GM12891 (cell line): ENCODE measurements at regions not wholly inside any gene's neighbourhood (a gene's known extent, or its start where the extent isn't known, plus 50 kb on each side); places are given as distances from the start of the nearest gene placed in this dataset.

ENCODE experiments used
- DNase-seq: peaks from one replicate; pipeline ENCODE4 v3.0.0; 2011; ENCODE audit warnings: low spot score; ENCODE audit not compliant: insufficient read length
- FAIRE-seq: peaks from 2 replicates; lab custom pipeline; 2011; peaks lifted over from hg19 to GRCh38; lab: Jason Lieb, UNC
- PAX5 ChIP-seq: IDR thresholded peaks from 2 replicates; pipeline ENCODE4 v1.6.1; 2011; ENCODE audit warnings: low read length, moderate library complexity, mild to moderate bottlenecking; ENCODE audit not compliant: insufficient read depth, severe bottlenecking
- POLR2A ChIP-seq: IDR thresholded peaks from 2 replicates; pipeline ENCODE4 v1.6.1; 2011; ENCODE audit warnings: low read depth, low read length, control low read depth
- POLR2AphosphoS5 ChIP-seq: IDR thresholded peaks from 2 replicates; pipeline ENCODE4 v1.6.1; 2011; ENCODE audit warnings: low read depth, low read length, control low read depth
- POU2F2 ChIP-seq: IDR thresholded peaks from 2 replicates; pipeline ENCODE4 v1.6.1; 2011; ENCODE audit warnings: low read depth, mild to moderate bottlenecking, control low read depth, low read length, moderate library complexity
- SPI1 ChIP-seq: IDR thresholded peaks from 2 replicates; pipeline ENCODE4 v1.6.1; 2011; ENCODE audit warnings: low read depth, low read length, control low read depth
- TAF1 ChIP-seq: IDR thresholded peaks from 2 replicates; pipeline ENCODE4 v1.6.1; 2011; ENCODE audit warnings: low read depth, low read length, control low read depth

DNA sequence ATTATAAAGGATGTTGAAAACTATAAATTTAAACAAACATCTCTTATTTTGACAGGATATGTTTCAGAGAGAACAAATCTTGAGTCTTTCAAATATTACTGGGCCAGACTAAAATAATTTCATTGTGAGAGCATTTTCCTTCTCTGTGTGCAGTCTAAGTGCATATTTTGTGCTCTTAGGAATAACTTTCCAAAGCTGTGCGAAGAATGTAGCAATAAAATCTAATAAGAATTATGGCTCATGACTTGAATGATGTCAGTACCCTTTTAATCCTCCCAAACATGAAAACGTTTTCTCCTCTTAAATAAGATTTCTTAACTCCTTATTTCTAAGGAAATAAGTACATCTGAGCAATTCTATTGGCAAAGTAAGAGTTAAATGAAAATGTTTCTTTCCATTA, 76.2 kb upstream of the EFEMP1 start:
- DNase-seq (no peak), FAIRE-seq (no peak)
- TF ChIP-seq POU2F2 (no peak), POLR2AphosphoS5 (no peak), POLR2A (no peak), SPI1 (no peak), PAX5 (no peak), TAF1 (no peak)

DNA sequence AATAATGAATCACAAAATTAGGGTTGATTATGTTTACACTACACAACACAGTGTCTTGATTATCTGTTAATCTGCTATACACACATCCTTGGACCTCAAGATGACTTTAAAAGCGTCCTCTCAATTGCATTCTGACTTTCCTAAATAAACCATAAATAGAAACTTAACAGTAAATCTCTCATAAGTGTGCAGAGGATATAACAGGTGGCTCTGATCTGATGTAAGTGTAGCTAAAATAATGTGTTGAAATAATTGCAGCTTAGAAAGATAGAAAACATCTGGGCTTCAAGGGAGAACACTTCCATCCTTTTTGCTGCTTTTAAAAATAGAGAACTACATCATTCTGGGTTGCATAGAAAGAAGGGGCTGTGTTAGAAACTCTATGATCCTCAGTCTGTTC, 78.4 kb upstream of the EFEMP1 start:
- TF ChIP-seq PAX5 (no peak), SPI1 (no peak), POLR2A (no peak), TAF1 (no peak), POLR2AphosphoS5 (no peak), POU2F2 (no peak)
- no peak for FAIRE-seq

DNA sequence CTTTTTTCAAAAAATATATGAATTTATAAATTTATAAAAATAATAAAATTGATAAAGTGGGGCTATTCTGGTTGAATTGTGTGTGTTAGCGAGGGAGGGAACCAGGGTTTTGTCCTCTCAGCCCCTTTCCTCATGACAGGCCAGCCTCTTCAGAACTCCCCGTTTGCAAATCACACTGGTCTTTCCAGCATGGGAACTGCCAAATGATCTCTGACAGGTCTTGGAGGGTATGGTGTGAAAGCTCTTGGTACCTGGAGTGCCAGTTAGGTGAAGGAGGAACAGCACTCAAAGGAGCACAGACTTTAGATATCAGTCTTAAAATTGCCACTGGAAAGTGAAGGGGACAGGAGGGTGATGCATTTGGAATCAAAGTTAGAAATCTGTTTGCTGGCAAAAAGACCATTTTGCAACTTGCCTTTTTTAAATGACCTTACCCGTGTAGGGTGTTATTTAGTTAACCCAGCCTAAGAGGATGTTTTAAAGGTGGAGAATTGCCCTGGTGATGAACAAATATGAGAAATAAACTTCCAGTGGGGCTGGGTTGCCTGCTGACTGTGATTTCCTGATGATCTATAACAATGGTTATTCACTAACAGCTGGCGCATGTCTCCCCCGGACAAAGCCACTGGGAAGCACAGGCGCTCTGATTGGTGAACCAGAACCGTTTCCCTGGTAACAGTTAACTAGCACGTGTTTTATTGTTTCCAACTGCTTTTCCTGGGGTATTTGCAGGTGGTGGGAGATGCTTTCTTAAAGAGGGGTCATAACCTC, 85.3 kb upstream of the EFEMP1 start:
- FAIRE-seq: no peak
- no peak for TF ChIP-seq POLR2A
- no peak for TF ChIP-seq POLR2AphosphoS5
- TF ChIP-seq PAX5: no peak
- TF ChIP-seq SPI1: no peak
- no peak for TF ChIP-seq TAF1
- TF ChIP-seq POU2F2: no peak
- no peak for DNase-seq

More for the DNA sequence above, 78.4 kb upstream of the EFEMP1 start:
- DNase-seq: no peak

DNA sequence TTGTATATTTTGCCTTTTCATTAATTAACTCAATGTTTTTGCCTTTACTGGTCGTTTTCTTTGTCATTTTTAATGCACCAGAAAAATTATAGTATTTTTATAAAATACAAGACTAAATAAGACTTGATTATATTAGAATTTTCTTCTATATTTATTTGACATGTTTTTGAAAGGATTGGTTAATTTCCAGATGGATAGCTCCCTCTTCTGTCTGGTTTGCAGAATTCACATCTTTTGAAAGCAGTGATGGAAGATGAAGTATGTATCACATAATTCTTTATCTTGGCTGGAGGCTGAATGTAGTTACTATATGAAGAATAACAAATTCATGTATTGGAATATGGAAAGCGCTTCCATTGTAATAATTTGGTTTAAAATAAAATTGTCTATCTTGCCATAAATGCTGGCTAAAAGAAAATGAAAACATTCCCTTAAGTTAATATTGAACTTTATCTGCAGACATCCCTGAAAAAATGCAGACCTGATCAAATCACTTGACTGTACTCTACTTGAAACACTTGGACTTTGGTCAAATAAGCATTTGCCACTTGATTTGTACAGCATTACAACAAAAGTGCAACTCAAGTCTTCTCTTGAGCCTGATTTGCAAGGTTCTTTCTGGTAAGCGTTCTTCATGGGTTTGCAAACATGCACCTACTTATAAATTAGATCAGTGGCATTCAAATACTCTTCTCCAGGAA, 86.3 kb upstream of the EFEMP1 start:
- TF ChIP-seq POU2F2 (no peak), PAX5 (no peak), SPI1 (no peak), POLR2AphosphoS5 (no peak), POLR2A (no peak), TAF1 (no peak)
- DNase-seq: no peak
- no peak for FAIRE-seq

DNA sequence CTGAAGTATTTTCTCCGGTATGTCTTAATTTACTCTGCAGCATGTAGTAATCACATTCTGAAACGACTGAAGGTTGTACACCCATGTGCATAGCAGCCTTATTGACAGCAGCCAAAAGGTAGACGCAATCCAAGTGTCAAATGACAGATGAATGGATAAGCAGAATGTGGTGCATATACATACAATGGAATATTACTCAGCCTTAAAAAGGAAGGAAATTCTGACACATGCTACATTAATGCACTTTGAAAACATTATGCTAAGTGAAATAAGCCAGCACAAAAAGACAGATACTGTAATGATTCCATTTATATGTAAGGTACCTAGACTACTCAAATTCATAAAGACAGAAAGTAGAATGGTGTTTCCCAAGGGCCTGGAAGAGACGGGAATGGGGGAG, 88.0 kb upstream of the EFEMP1 start:
- FAIRE-seq (no peak), DNase-seq (no peak)
- TF ChIP-seq POLR2A: no peak
- no peak for TF ChIP-seq POLR2AphosphoS5
- TF ChIP-seq SPI1: no peak
- TF ChIP-seq TAF1: no peak
- TF ChIP-seq PAX5: no peak
- TF ChIP-seq POU2F2: no peak

DNA sequence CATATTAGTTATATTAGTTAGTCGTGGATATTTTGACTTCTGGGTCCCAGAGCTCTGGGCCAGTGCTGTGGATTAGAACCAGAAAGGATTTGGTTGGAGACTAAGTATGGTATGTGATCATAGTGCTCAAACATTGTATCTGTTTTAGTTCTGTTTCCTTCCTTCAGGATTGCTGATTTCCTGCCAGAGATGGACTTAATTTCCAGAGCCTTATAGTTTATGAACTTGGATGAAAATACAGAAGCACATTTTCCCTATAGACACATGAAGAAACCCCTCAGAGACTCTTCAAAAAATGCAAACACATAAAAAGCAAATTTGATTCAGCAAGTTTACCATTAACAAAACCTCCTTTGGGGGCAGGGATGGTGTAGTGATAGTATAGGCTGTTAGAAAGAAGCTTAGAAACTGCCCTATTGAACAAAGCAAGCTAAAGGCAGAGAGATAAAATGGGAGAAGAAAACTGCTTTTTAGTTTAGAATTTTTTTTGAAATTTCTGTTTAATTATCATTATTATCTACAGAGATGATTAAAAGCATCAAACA, 88.7 kb upstream of the EFEMP1 start:
- peak; percentile 41 for FAIRE-seq
- no peak for TF ChIP-seq POU2F2
- no peak for TF ChIP-seq PAX5
- no peak for TF ChIP-seq SPI1
- TF ChIP-seq POLR2AphosphoS5: no peak
- no peak for TF ChIP-seq TAF1
- TF ChIP-seq POLR2A: no peak
- no peak for DNase-seq

DNA sequence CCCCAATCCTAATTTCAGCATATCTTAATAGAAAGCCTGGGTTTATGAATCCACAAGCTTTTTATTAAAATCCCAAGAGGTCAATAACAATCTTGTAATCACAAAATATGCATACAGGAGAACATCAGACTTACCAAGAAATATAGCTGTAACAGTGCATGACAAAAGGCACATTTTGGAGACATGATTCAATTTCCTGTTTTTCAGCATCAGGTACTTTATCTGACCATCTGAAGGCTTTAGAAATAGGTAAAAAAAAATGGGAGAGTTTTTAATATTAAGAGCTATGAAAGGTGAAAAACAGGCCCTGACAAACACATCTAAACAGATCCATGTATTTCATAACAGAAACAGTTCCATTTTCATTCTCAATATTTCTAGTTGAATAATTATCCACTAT, 89.9 kb upstream of the EFEMP1 start:
- TF ChIP-seq POU2F2: no peak
- no peak for TF ChIP-seq POLR2AphosphoS5
- no peak for TF ChIP-seq PAX5
- TF ChIP-seq POLR2A: no peak
- no peak for FAIRE-seq
- DNase-seq: no peak

DNA sequence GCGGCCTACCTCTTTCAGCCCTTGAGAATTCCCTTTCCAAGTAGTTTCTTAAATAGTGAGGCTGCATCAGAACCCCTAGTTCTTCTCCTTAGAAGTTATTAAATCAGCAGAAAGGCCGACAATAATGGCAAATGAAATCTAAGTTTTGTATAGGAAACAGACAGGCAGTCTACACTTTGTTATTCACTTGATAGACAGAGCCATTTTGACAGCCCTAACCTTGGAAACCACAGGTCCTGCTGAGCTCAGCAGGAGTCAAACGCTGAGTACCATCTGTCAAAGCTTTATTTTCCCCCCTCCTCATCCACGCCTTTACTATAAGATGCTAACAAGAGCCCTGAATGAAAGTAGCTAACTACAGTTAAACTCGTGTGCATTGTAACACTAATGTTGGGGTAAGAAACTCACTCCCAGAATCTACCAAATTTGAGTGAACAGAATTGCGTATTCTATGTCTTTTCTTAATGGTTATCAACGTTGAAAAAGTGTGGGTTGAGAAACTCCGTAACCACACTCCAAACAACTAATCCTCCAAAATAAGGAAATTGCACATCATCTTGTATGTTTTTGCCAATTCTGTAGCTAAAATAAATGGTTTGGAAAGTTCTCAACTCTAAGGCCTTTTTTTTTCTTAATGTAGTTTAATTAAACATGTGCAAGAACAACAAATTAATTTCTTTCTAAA, 90.6 kb upstream of the EFEMP1 start:
- no peak for FAIRE-seq
- TF ChIP-seq PAX5 (no peak), TAF1 (no peak), SPI1 (no peak), POLR2AphosphoS5 (no peak), POLR2A (no peak), POU2F2 (no peak)
- DNase-seq: no peak

DNA sequence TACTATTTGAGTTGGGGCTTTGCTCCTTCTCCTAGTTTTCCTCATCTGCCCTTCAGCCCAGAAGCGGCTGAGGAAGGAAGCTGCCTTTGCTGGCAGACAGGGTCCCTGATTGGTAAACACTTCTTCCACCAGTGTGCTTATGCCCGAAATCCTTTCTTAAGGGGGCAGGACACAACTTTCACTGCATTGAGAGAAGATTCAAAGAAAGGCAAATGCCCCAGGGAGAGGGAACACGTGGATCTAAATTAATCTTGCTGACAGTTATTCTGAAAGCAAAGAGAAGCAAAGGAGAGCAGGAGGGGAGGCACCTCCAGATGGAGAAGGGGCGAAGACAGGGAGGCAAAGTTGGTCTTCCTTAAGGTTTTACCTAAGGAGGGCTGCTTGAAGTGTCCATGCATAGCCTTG, 92.1 kb upstream of the EFEMP1 start:
- TF ChIP-seq POLR2AphosphoS5: no peak
- TF ChIP-seq PAX5: no peak
- TF ChIP-seq TAF1: no peak
- no peak for TF ChIP-seq POLR2A
- TF ChIP-seq SPI1: no peak
- TF ChIP-seq POU2F2: no peak
- DNase-seq: no peak
- FAIRE-seq: no peak
